ENCODE measurements at regions not wholly inside any gene's neighbourhood (a gene's known extent, or its start where the extent isn't known, plus 50 kb on each side); places are given as distances from the start of the nearest gene placed in this dataset.
"Not testable (repeated sequence)": the region's sequence is repeated elsewhere in the genome, so short reads cannot be mapped to it uniquely, and the experiment has no call there.

GRCh38 chr2:107698861-107699260 is 127.8 kb upstream of the RGPD4 start:
- H3K9me3 Mint-ChIP-seq: peaks cover 0 to 2% (median 0%) of the 10 kb centered on the region in 7 donors
- no peak for DNase-seq
- no peaks in the 10 kb centered on the region for H3K27me3 Mint-ChIP-seq
- H3K27ac Mint-ChIP-seq: no peak overlapping the region
- H3K4me3 Mint-ChIP-seq: no peak overlapping the region
- ATAC-seq (ENCODE audit: low read depth in 2 of 2): no peak
- no peaks in the 10 kb centered on the region for H3K36me3 Mint-ChIP-seq
- no peaks in the 10 kb centered on the region for H3K4me1 Mint-ChIP-seq

- H3K9me3 Mint-ChIP-seq: peaks cover 0 to 3% (median 0%) of the 10 kb centered on the region in 7 donors
- no peak overlapping the region for H3K4me3 Mint-ChIP-seq
- no peak overlapping the region for H3K27ac Mint-ChIP-seq
- no peaks in the 10 kb centered on the region for H3K27me3 Mint-ChIP-seq
- H3K36me3 Mint-ChIP-seq: no peaks in the 10 kb centered on the region
- ATAC-seq (ENCODE audit: low read depth in 2 of 2) (no peak), DNase-seq (no peak)
- H3K4me1 Mint-ChIP-seq: no peaks in the 10 kb centered on the region
These were observed 126.6 kb upstream of the RGPD4 start for GRCh38 chr2:107700073-107700472.

GRCh38 chr2:107711941-107712340 is 114.8 kb upstream of the RGPD4 start:
- no peak for ATAC-seq (ENCODE audit: low read depth in 2 of 2)

GRCh38 chr2:107712857-107713256 is 113.8 kb upstream of the RGPD4 start:
- peak overlapping the region in 3 of 6 donors; percentile 3 to 74 (median 10) for H3K27ac Mint-ChIP-seq
- peaks cover 0 to 6% (median 0%) of the 10 kb centered on the region in 7 donors for H3K9me3 Mint-ChIP-seq
- peaks cover 2 to 6% (median 4%) of the 10 kb centered on the region in 3 donors for H3K4me1 Mint-ChIP-seq
- ATAC-seq (ENCODE audit: low read depth in 2 of 2) (no peak), DNase-seq (no peak)
- peak overlapping the region in 7 of 8 donors; percentile 3 to 81 (median 56) for H3K4me3 Mint-ChIP-seq
- no peaks in the 10 kb centered on the region for H3K27me3 Mint-ChIP-seq
- H3K36me3 Mint-ChIP-seq: no peaks in the 10 kb centered on the region

More at GRCh38 chr2:107711941-107712340, 114.8 kb upstream of the RGPD4 start:
- Mint-ChIP-seq H3K27ac (no peak overlapping the region), H3K9me3 (peaks cover 0 to 6% (median 0%) of the 10 kb centered on the region in 7 donors), H3K4me3 (no peak overlapping the region), H3K36me3 (no peaks in the 10 kb centered on the region), H3K4me1 (peaks cover 2 to 6% (median 4%) of the 10 kb centered on the region in 3 donors), H3K27me3 (no peaks in the 10 kb centered on the region)
- DNase-seq: no peak

- Mint-ChIP-seq H3K4me1 (peaks cover 2 to 5% (median 4%) of the 10 kb centered on the region in 3 donors), H3K9me3 (peaks cover 0 to 3% (median 0%) of the 10 kb centered on the region in 7 donors), H3K4me3 (no peak overlapping the region), H3K27me3 (no peaks in the 10 kb centered on the region), H3K27ac (no peak overlapping the region), H3K36me3 (no peaks in the 10 kb centered on the region)
- DNase-seq (no peak), ATAC-seq (ENCODE audit: low read depth in 2 of 2) (no peak)
These were observed 109.0 kb upstream of the RGPD4 start for GRCh38 chr2:107717661-107718060.

GRCh38 chr2:107719141-107719540 is 107.6 kb upstream of the RGPD4 start:
- no peak overlapping the region for H3K27ac Mint-ChIP-seq
- H3K4me3 Mint-ChIP-seq: no peak overlapping the region
- DNase-seq (no peak), ATAC-seq (ENCODE audit: low read depth in 2 of 2) (no peak)
- no peaks in the 10 kb centered on the region for H3K36me3 Mint-ChIP-seq
- H3K9me3 Mint-ChIP-seq: peaks cover 0 to 2% (median 0%) of the 10 kb centered on the region in 7 donors
- no peaks in the 10 kb centered on the region for H3K27me3 Mint-ChIP-seq
- H3K4me1 Mint-ChIP-seq: no peaks in the 10 kb centered on the region

GRCh38 chr2:107719836-107720235 is 106.9 kb upstream of the RGPD4 start:
- DNase-seq (no peak), ATAC-seq (ENCODE audit: low read depth in 2 of 2) (no peak)
- peaks cover 0 to 3% (median 0%) of the 10 kb centered on the region in 3 donors for H3K27me3 Mint-ChIP-seq
- peaks cover 0 to 2% (median 0%) of the 10 kb centered on the region in 7 donors for H3K9me3 Mint-ChIP-seq
- no peak overlapping the region for H3K4me3 Mint-ChIP-seq
- no peaks in the 10 kb centered on the region for H3K36me3 Mint-ChIP-seq
- no peak overlapping the region for H3K27ac Mint-ChIP-seq
- H3K4me1 Mint-ChIP-seq: no peaks in the 10 kb centered on the region

GRCh38 chr2:107721178-107721577 is 105.5 kb upstream of the RGPD4 start:
- DNase-seq (no peak), ATAC-seq (ENCODE audit: low read depth in 2 of 2) (no peak)
- H3K9me3 Mint-ChIP-seq: peaks cover 0 to 4% (median 2%) of the 10 kb centered on the region in 7 donors
- H3K36me3 Mint-ChIP-seq: no peaks in the 10 kb centered on the region
- H3K4me1 Mint-ChIP-seq: no peaks in the 10 kb centered on the region
- H3K27ac Mint-ChIP-seq: no peak overlapping the region
- peaks cover 0 to 3% (median 0%) of the 10 kb centered on the region in 3 donors for H3K27me3 Mint-ChIP-seq
- no peak overlapping the region for H3K4me3 Mint-ChIP-seq

- no peak overlapping the region for H3K27ac Mint-ChIP-seq
- H3K9me3 Mint-ChIP-seq: peaks cover 0 to 7% (median 2%) of the 10 kb centered on the region in 7 donors
- DNase-seq (no peak), ATAC-seq (ENCODE audit: low read depth in 2 of 2) (no peak)
- peaks cover 0 to 3% (median 0%) of the 10 kb centered on the region in 3 donors for H3K27me3 Mint-ChIP-seq
- no peaks in the 10 kb centered on the region for H3K36me3 Mint-ChIP-seq
- no peaks in the 10 kb centered on the region for H3K4me1 Mint-ChIP-seq
- no peak overlapping the region for H3K4me3 Mint-ChIP-seq
These were observed 105.1 kb upstream of the RGPD4 start for GRCh38 chr2:107721586-107721985.

GRCh38 chr2:107725824-107726223 is 100.9 kb upstream of the RGPD4 start:
- not testable (repeated sequence) for H3K27ac Mint-ChIP-seq; DNase-seq; H3K4me1 Mint-ChIP-seq; ATAC-seq (ENCODE audit: low read depth in 2 of 2); H3K9me3 Mint-ChIP-seq; H3K4me3 Mint-ChIP-seq; H3K27me3 Mint-ChIP-seq; H3K36me3 Mint-ChIP-seq

- Mint-ChIP-seq H3K36me3 (no peaks in the 10 kb centered on the region), H3K9me3 (peaks cover 0 to 7% (median 2%) of the 10 kb centered on the region in 7 donors), H3K4me3 (no peak overlapping the region), H3K27me3 (peaks cover 0 to 3% (median 0%) of the 10 kb centered on the region in 3 donors), H3K27ac (no peak overlapping the region), H3K4me1 (no peaks in the 10 kb centered on the region)
- DNase-seq (no peak), ATAC-seq (ENCODE audit: low read depth in 2 of 2) (no peak)
These were observed 99.4 kb upstream of the RGPD4 start for GRCh38 chr2:107727318-107727717.

- no peak for DNase-seq
- no peak for ATAC-seq (ENCODE audit: low read depth in 2 of 2)
- H3K36me3 Mint-ChIP-seq: no peaks in the 10 kb centered on the region
- peaks cover 0 to 7% (median 2%) of the 10 kb centered on the region in 7 donors for H3K9me3 Mint-ChIP-seq
- H3K27ac Mint-ChIP-seq: no peak overlapping the region
- no peaks in the 10 kb centered on the region for H3K4me1 Mint-ChIP-seq
- peaks cover 0 to 3% (median 0%) of the 10 kb centered on the region in 3 donors for H3K27me3 Mint-ChIP-seq
- no peak overlapping the region for H3K4me3 Mint-ChIP-seq
These were observed 98.1 kb upstream of the RGPD4 start for GRCh38 chr2:107728586-107728985.

- H3K27me3 Mint-ChIP-seq: peaks cover 0 to 3% (median 0%) of the 10 kb centered on the region in 3 donors
- H3K27ac Mint-ChIP-seq: peak overlapping the region in 1 of 6 donors; percentile 9
- H3K9me3 Mint-ChIP-seq: peaks cover 0 to 12% (median 2%) of the 10 kb centered on the region in 7 donors
- H3K4me1 Mint-ChIP-seq: no peaks in the 10 kb centered on the region
- DNase-seq: no peak
- no peak overlapping the region for H3K4me3 Mint-ChIP-seq
- no peak for ATAC-seq (ENCODE audit: low read depth in 2 of 2)
- H3K36me3 Mint-ChIP-seq: no peaks in the 10 kb centered on the region
These were observed 97.3 kb upstream of the RGPD4 start for GRCh38 chr2:107729440-107729839.

- H3K4me1 Mint-ChIP-seq: no peaks in the 10 kb centered on the region
- no peak for DNase-seq
- ATAC-seq (ENCODE audit: low read depth in 2 of 2): no peak
- no peak overlapping the region for H3K4me3 Mint-ChIP-seq
- H3K36me3 Mint-ChIP-seq: no peaks in the 10 kb centered on the region
- H3K27ac Mint-ChIP-seq: no peak overlapping the region
- no peaks in the 10 kb centered on the region for H3K27me3 Mint-ChIP-seq
- peaks cover 0 to 9% (median 0%) of the 10 kb centered on the region in 7 donors for H3K9me3 Mint-ChIP-seq
These were observed 95.8 kb upstream of the RGPD4 start for GRCh38 chr2:107730898-107731297.

GRCh38 chr2:107731435-107731834 is 95.3 kb upstream of the RGPD4 start:
- DNase-seq (no peak), ATAC-seq (ENCODE audit: low read depth in 2 of 2) (no peak)
- Mint-ChIP-seq H3K4me1 (no peaks in the 10 kb centered on the region), H3K27me3 (no peaks in the 10 kb centered on the region), H3K27ac (no peak overlapping the region), H3K36me3 (no peaks in the 10 kb centered on the region), H3K9me3 (peaks cover 0 to 6% (median under 1%) of the 10 kb centered on the region in 7 donors), H3K4me3 (no peak overlapping the region)
